ENCODE measurements at regions not wholly inside any gene's neighbourhood (a gene's known extent, or its start where the extent isn't known, plus 50 kb on each side); places are given as distances from the start of the nearest gene placed in this dataset.
"Not testable (repeated sequence)": the region's sequence is repeated elsewhere in the genome, so short reads cannot be mapped to it uniquely, and the experiment has no call there.

- no peaks in the 10 kb centered on the region for H4K20me1 ChIP-seq (ENCODE audit: insufficient read depth, low read length, poor library complexity, severe bottlenecking)
- H3K4me3 ChIP-seq (ENCODE audit: low read length, poor library complexity, severe bottlenecking): no peak overlapping the region
- no peaks in the 10 kb centered on the region for H3F3A ChIP-seq (ENCODE audit: low read depth)
- H3K9ac ChIP-seq (ENCODE audit: low read depth, low read length, poor library complexity, severe bottlenecking): no peak overlapping the region
- H3K36me3 ChIP-seq (ENCODE audit: insufficient read depth, low read length): no peaks in the 10 kb centered on the region
- no peaks in the 10 kb centered on the region for H3K9me3 ChIP-seq (ENCODE audit: insufficient read depth, low read depth, low read length)
- no peak overlapping the region for H2AFZ ChIP-seq (ENCODE audit: low read length)
- H3K4me2 ChIP-seq (ENCODE audit: low read depth, low read length, poor library complexity, severe bottlenecking): no peak overlapping the region
- no peaks in the 10 kb centered on the region for H3K79me2 ChIP-seq (ENCODE audit: insufficient read depth, low read length)
- H3K27me3 ChIP-seq (ENCODE audit: insufficient read depth, low read length, poor library complexity, severe bottlenecking): no peaks in the 10 kb centered on the region
- no peak for TF ChIP-seq EZH2phosphoT487 (IDR thresholded peaks at IDR 0.05; ENCODE audit: borderline replicate concordance)
- TF ChIP-seq CTCF (conservative IDR thresholded peaks at IDR 0.05; ENCODE audit: low read length): no peak
- no peaks in the 10 kb centered on the region for H3K4me1 ChIP-seq (ENCODE audit: insufficient read depth, low read length, poor library complexity, severe bottlenecking)
- no peaks in the 10 kb centered on the region for H3K9me2 ChIP-seq (replicated peaks; ENCODE audit: low read depth, low read length)
Measured at GRCh38 chr16:29158785-29159184, 173.9 kb downstream of the LAT start.

- not testable (repeated sequence) for H3K9ac ChIP-seq (ENCODE audit: low read depth, low read length, poor library complexity, severe bottlenecking); H3K79me2 ChIP-seq (ENCODE audit: insufficient read depth, low read length); H4K20me1 ChIP-seq (ENCODE audit: insufficient read depth, low read length, poor library complexity, severe bottlenecking); H3K4me3 ChIP-seq (ENCODE audit: low read length, poor library complexity, severe bottlenecking); H3K4me2 ChIP-seq (ENCODE audit: low read depth, low read length, poor library complexity, severe bottlenecking); H3K9me2 ChIP-seq (replicated peaks; ENCODE audit: low read depth, low read length); H3K36me3 ChIP-seq (ENCODE audit: insufficient read depth, low read length); H2AFZ ChIP-seq (ENCODE audit: low read length); H3K4me1 ChIP-seq (ENCODE audit: insufficient read depth, low read length, poor library complexity, severe bottlenecking); H3F3A ChIP-seq (ENCODE audit: low read depth); H3K27me3 ChIP-seq (ENCODE audit: insufficient read depth, low read length, poor library complexity, severe bottlenecking); H3K9me3 ChIP-seq (ENCODE audit: insufficient read depth, low read depth, low read length)
Measured at GRCh38 chr16:29158031-29158784, 173.4 kb downstream of the LAT start.

- not testable (repeated sequence) for H3K9me3 ChIP-seq (ENCODE audit: insufficient read depth, low read depth, low read length); H3K79me2 ChIP-seq (ENCODE audit: insufficient read depth, low read length); H3F3A ChIP-seq (ENCODE audit: low read depth); H3K4me3 ChIP-seq (ENCODE audit: low read length, poor library complexity, severe bottlenecking); H3K4me2 ChIP-seq (ENCODE audit: low read depth, low read length, poor library complexity, severe bottlenecking); H3K9me2 ChIP-seq (replicated peaks; ENCODE audit: low read depth, low read length); H3K36me3 ChIP-seq (ENCODE audit: insufficient read depth, low read length); H4K20me1 ChIP-seq (ENCODE audit: insufficient read depth, low read length, poor library complexity, severe bottlenecking); H3K4me1 ChIP-seq (ENCODE audit: insufficient read depth, low read length, poor library complexity, severe bottlenecking); H3K9ac ChIP-seq (ENCODE audit: low read depth, low read length, poor library complexity, severe bottlenecking); H2AFZ ChIP-seq (ENCODE audit: low read length); H3K27me3 ChIP-seq (ENCODE audit: insufficient read depth, low read length, poor library complexity, severe bottlenecking)
Measured at GRCh38 chr16:29157051-29157923, 172.4 kb downstream of the LAT start.

GRCh38 chr16:29156511-29156910, 171.7 kb downstream of the LAT start:
- Histone ChIP-seq H3K36me3 (ENCODE audit: insufficient read depth, low read length) (no peaks in the 10 kb centered on the region), H4K20me1 (ENCODE audit: insufficient read depth, low read length, poor library complexity, severe bottlenecking) (no peaks in the 10 kb centered on the region), H3K4me3 (ENCODE audit: low read length, poor library complexity, severe bottlenecking) (no peak overlapping the region), H3K79me2 (ENCODE audit: insufficient read depth, low read length) (no peaks in the 10 kb centered on the region), H3F3A (ENCODE audit: low read depth) (no peaks in the 10 kb centered on the region), H3K27me3 (ENCODE audit: insufficient read depth, low read length, poor library complexity, severe bottlenecking) (no peaks in the 10 kb centered on the region), H3K9me3 (ENCODE audit: insufficient read depth, low read depth, low read length) (no peaks in the 10 kb centered on the region), H3K4me2 (ENCODE audit: low read depth, low read length, poor library complexity, severe bottlenecking) (no peak overlapping the region), H3K9me2 (replicated peaks; ENCODE audit: low read depth, low read length) (no peaks in the 10 kb centered on the region), H3K4me1 (ENCODE audit: insufficient read depth, low read length, poor library complexity, severe bottlenecking) (no peaks in the 10 kb centered on the region), H2AFZ (ENCODE audit: low read length) (no peak overlapping the region), H3K9ac (ENCODE audit: low read depth, low read length, poor library complexity, severe bottlenecking) (no peak overlapping the region)
- TF ChIP-seq EZH2phosphoT487 (IDR thresholded peaks at IDR 0.05; ENCODE audit: borderline replicate concordance) (no peak), CTCF (conservative IDR thresholded peaks at IDR 0.05; ENCODE audit: low read length) (no peak)

GRCh38 chr16:29155866-29156200, 171.0 kb downstream of the LAT start:
- H3K4me1 ChIP-seq (ENCODE audit: insufficient read depth, low read length, poor library complexity, severe bottlenecking); H3K9me2 ChIP-seq (replicated peaks; ENCODE audit: low read depth, low read length); H3K36me3 ChIP-seq (ENCODE audit: insufficient read depth, low read length); H4K20me1 ChIP-seq (ENCODE audit: insufficient read depth, low read length, poor library complexity, severe bottlenecking); H3K4me2 ChIP-seq (ENCODE audit: low read depth, low read length, poor library complexity, severe bottlenecking); H3F3A ChIP-seq (ENCODE audit: low read depth); H3K9ac ChIP-seq (ENCODE audit: low read depth, low read length, poor library complexity, severe bottlenecking); H3K27me3 ChIP-seq (ENCODE audit: insufficient read depth, low read length, poor library complexity, severe bottlenecking); H3K4me3 ChIP-seq (ENCODE audit: low read length, poor library complexity, severe bottlenecking); H3K79me2 ChIP-seq (ENCODE audit: insufficient read depth, low read length); H3K9me3 ChIP-seq (ENCODE audit: insufficient read depth, low read depth, low read length); H2AFZ ChIP-seq (ENCODE audit: low read length): not testable (repeated sequence)

All from Loucy (cell line).